MCF 10A (cell line): ENCODE measurements at regions not wholly inside any gene's neighbourhood (a gene's known extent, or its start where the extent isn't known, plus 50 kb on each side); places are given as distances from the start of the nearest gene placed in this dataset.

Source experiments
- BruUV-seq: library from RNA; stranded (reverse); fragments of 400-500 nt; replicated peaks from 2 replicates; lab custom pipeline; 2021; lab: Mats Ljungman, UMichigan
- CTCF ChIA-PET: fragments of 300-600 bp; sonication (Branson Sonifier 250); formaldehyde crosslinking; extraction: SDS; loops from one replicate; lab custom pipeline; 2021; ENCODE audit warnings: antibody characterized with exemption, inconsistent platforms; lab: Yijun Ruan, JAX
- POLR2A ChIA-PET: fragments of 300-600, 350-650 bp; sonication (Branson Sonifier 250); formaldehyde crosslinking; extraction: SDS; loops from one replicate; lab custom pipeline; 2020; ENCODE audit warnings: antibody characterized with exemption, inconsistent platforms; lab: Yijun Ruan, JAX
- DNase-seq: peaks from one replicate; pipeline ENCODE4 v3.0.0-alpha.2; 2018; ENCODE audit not compliant: unreplicated experiment
- H3K27ac Mint-ChIP-seq: one replicate; pipeline ENCODE4 v1.8.0; 2022; ENCODE audit warnings: mild to moderate bottlenecking, low read depth, mixed read lengths; ENCODE audit not compliant: unreplicated experiment
- H3K27me3 Mint-ChIP-seq: one replicate; pipeline ENCODE4 v1.8.0; 2022; ENCODE audit warnings: mixed read lengths; ENCODE audit not compliant: insufficient read depth, unreplicated experiment
- H3K36me3 Mint-ChIP-seq: one replicate; pipeline ENCODE4 v1.8.0; 2022; ENCODE audit warnings: mild to moderate bottlenecking, moderate library complexity, mixed read lengths; ENCODE audit not compliant: insufficient read depth, unreplicated experiment
- H3K4me1 Mint-ChIP-seq: one replicate; pipeline ENCODE4 v1.8.0; 2022; ENCODE audit warnings: mixed read lengths; ENCODE audit not compliant: insufficient read depth, unreplicated experiment
- H3K4me3 Mint-ChIP-seq: one replicate; pipeline ENCODE4 v1.8.0; 2022; ENCODE audit warnings: mild to moderate bottlenecking, moderate library complexity, mixed read lengths; ENCODE audit not compliant: unreplicated experiment
- H3K9me3 Mint-ChIP-seq: one replicate; pipeline ENCODE4 v1.8.0; 2022; ENCODE audit warnings: mixed read lengths; ENCODE audit not compliant: unreplicated experiment
- intact Hi-C: fragments of 100-400 bp; cut with micrococcal nuclease; formaldehyde crosslinking; loops from 2 replicates; pipeline ENCODE4 v1.14.1; 2022
- TF ChIP-seq, protein P1 (sequence below): fragments of 200-600 bp; IDR thresholded peaks from one replicate; pipeline ENCODE4 v1.8.0; 2022; ENCODE audit warnings: antibody characterized with exemption, mild to moderate bottlenecking; ENCODE audit not compliant: unreplicated experiment

DNA sequence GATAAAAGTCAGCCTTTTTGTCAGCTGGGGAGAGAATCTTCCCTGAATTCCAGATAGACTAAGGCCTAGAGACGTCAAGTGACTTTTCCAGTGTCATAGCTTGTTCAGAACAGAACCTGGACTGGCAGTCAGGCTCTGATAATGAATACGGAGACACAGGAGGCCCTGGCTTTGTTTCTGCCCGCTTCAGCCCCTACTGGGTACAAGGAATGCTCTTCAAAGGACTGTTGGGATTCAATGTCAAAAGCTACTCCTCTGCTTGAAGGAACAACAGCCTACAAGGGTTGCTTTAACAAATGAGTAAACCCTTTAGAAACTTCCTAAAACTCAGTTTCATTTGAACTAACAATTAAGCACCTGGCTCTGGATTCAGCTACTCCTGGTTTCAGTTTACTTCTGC lies 412.3 kb downstream of the OXSM start:
- Mint-ChIP-seq H3K9me3 (no peaks in the 10 kb centered on the region), H3K36me3 (no peaks in the 10 kb centered on the region), H3K27me3 (no peaks in the 10 kb centered on the region), H3K4me1 (no peaks in the 10 kb centered on the region), H3K4me3 (no peak overlapping the region), H3K27ac (no peak overlapping the region)
- POLR2A ChIA-PET, result interaction anchor here (0.6 kb wide), 1 partner anchor 13 kb away, joined by 3 read pairs; no protein-coding TSS in a partner anchor
- intact Hi-C loops, result no loop called here
- BruUV-seq, result no TSS peak
- DNase-seq, result no peak
- TF ChIP-seq, protein P1, sequence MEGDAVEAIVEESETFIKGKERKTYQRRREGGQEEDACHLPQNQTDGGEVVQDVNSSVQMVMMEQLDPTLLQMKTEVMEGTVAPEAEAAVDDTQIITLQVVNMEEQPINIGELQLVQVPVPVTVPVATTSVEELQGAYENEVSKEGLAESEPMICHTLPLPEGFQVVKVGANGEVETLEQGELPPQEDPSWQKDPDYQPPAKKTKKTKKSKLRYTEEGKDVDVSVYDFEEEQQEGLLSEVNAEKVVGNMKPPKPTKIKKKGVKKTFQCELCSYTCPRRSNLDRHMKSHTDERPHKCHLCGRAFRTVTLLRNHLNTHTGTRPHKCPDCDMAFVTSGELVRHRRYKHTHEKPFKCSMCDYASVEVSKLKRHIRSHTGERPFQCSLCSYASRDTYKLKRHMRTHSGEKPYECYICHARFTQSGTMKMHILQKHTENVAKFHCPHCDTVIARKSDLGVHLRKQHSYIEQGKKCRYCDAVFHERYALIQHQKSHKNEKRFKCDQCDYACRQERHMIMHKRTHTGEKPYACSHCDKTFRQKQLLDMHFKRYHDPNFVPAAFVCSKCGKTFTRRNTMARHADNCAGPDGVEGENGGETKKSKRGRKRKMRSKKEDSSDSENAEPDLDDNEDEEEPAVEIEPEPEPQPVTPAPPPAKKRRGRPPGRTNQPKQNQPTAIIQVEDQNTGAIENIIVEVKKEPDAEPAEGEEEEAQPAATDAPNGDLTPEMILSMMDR, result no peak
- CTCF ChIA-PET, result no interaction called here

DNA sequence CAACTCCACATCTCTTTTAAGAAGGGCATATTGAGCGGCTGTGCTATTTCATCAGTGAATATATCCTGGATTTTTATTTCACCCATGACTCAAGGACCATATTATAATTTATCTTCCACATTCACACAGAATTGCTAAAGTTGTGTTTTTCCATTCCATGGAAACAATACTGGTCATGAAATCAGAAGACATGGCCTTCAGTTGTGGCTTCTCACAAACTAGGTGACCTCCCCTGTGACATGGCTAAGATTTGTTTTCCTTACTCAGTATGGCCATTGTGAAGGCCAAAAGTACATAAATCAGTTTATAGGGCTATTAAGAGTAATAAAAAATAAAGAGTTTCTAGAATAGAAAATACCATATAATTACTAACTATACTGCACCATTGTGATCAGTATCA lies 415.6 kb downstream of the OXSM start:
- Mint-ChIP-seq H3K9me3 (no peaks in the 10 kb centered on the region), H3K27ac (no peak overlapping the region), H3K4me1 (no peaks in the 10 kb centered on the region), H3K4me3 (no peak overlapping the region), H3K27me3 (no peaks in the 10 kb centered on the region), H3K36me3 (no peaks in the 10 kb centered on the region)
- no peak for DNase-seq
- CTCF ChIA-PET, result no interaction called here
- no TSS peak for BruUV-seq
- TF ChIP-seq, protein P1, result no peak
- POLR2A ChIA-PET, result no interaction called here
- intact Hi-C loops, result no loop called here

DNA sequence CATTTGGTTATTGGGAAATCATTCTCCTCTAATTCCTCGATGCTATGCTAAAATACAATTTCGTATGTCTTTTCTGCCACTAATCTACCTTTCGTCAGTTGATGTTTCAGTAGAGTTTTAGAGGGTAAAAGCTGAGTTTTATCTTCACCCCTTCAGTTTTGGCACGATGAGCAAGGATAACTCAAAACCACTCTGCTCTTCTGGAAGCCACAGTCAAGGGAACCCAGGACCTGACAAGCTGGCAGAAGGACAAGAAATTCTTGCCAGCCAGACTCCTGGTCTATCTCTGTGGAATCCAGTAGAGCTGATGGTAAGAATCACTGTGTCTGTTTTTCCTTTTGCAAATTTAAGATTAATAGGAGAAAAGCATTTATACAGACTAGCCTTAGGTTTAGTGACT lies 414.4 kb upstream of the LRRC3B start:
- intact Hi-C loops, result no loop called here
- no peak overlapping the region for H3K27ac Mint-ChIP-seq
- no peaks in the 10 kb centered on the region for H3K4me1 Mint-ChIP-seq
- DNase-seq, result no peak
- CTCF ChIA-PET, result no interaction called here
- H3K9me3 Mint-ChIP-seq, result peaks cover 7% of the 10 kb centered on the region
- POLR2A ChIA-PET, result no interaction called here
- BruUV-seq, result no TSS peak
- H3K4me3 Mint-ChIP-seq, result no peak overlapping the region
- H3K36me3 Mint-ChIP-seq, result peaks cover 5% of the 10 kb centered on the region
- TF ChIP-seq, protein P1, result no peak
- H3K27me3 Mint-ChIP-seq, result no peaks in the 10 kb centered on the region

GRCh38 chr3:26229801-26230200 lies 392.8 kb upstream of the LRRC3B start:
- BruUV-seq, result no TSS peak
- H3K9me3 Mint-ChIP-seq, result no peaks in the 10 kb centered on the region
- ChIA-PET CTCF (interaction anchor here (1.5 kb wide), 1 partner anchor 483 kb away, joined by 3 read pairs; no protein-coding TSS in a partner anchor), POLR2A (interaction anchor here (0.7 kb wide), 1 partner anchor 1299 kb away, joined by 3 read pairs; no protein-coding TSS in a partner anchor)
- TF ChIP-seq, protein P1, result no peak
- H3K27me3 Mint-ChIP-seq, result no peaks in the 10 kb centered on the region
- no peaks in the 10 kb centered on the region for H3K4me1 Mint-ChIP-seq
- no peak overlapping the region for H3K27ac Mint-ChIP-seq
- DNase-seq, result no peak
- H3K4me3 Mint-ChIP-seq, result no peak overlapping the region
- intact Hi-C loops, result no loop called here
- no peaks in the 10 kb centered on the region for H3K36me3 Mint-ChIP-seq
